ENCODE measurements at regions not wholly inside any gene's neighbourhood (a gene's known extent, or its start where the extent isn't known, plus 50 kb on each side); places are given as distances from the start of the nearest gene placed in this dataset.
"Not testable (repeated sequence)": the region's sequence is repeated elsewhere in the genome, so short reads cannot be mapped to it uniquely, and the experiment has no call there.

DNA sequence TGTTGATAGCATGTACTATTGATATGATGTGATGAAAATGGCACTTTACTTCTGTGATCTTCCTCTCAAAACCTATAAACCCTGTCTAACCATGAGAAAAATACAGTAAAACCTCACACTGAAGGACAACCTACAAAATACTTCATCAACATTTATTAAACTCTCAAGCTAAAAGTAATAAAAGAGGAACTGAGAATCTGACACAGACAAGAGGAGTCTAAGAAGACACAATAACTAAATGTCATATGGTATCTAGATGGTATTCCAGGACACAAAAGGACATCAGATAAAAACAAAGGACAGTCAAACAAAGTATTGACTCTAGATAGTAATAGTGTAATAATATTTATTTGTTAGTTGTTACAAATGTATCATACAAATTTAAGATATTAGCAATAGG, 655.3 kb downstream of the SH3BGRL start:
- no peak for DNase-seq (ENCODE audit: low spot score)

DNA sequence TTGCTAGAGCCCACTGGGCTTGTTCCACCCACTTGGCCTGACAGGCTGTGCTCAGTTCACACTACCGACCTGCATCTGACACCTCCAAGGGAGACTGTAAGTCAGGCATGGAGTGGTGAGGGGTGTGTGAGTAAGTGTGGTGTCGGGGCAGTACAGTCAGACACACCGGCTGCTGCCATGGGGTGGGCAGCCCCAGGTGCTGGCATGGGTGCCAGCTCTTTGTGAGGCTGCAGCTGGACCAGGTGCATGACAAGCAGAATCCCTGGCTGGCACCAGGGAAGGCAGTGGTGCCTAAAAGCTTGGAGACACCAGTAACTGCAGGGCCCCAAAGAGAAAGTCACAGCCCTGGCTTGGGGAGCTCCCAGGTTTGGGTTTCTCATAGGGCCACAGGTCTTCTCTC, 665.0 kb downstream of the SH3BGRL start:
- no peak for DNase-seq (ENCODE audit: low spot score)

DNA sequence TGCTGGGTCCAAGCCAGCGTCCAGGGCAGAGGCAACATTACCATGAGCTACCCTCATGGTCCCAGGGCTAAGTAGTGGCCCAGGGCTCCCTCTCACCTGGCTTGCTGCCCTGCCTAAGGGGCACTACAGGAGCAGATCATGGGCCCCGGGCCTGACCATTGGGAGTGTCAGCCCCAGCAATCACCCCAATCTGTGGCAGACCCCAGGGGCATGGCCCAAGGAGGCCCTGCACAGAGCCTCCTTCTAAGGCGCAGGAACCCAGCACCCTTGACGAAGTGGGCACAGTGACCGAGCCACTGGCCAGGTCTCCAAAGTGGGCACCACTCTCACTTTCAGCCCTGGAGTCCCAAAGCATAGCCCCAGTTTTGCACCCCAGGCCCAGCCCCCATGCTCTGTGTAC, 667.1 kb downstream of the SH3BGRL start:
- DNase-seq (ENCODE audit: low spot score): no peak

DNA sequence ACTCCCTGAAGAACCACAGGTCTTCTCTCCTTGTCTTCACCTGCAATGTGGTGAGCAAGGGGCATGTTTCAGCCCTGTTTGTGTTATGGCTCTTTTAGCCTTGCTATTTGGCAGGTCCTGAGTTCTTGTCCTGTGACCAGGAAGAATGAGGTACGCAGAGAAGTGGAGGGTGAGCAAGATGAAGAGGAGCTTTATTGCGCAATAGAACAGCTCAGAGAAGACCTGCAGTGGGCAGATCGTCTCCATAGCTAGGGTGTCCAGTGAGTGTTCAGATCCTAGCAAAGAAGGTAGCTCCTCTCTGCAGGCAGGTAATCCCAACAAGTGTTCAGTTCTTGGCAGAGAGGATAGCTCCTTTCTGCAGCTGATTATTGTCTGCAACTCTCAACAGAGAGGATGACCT, 672.9 kb downstream of the SH3BGRL start:
- no peak for DNase-seq (ENCODE audit: low spot score)

DNA sequence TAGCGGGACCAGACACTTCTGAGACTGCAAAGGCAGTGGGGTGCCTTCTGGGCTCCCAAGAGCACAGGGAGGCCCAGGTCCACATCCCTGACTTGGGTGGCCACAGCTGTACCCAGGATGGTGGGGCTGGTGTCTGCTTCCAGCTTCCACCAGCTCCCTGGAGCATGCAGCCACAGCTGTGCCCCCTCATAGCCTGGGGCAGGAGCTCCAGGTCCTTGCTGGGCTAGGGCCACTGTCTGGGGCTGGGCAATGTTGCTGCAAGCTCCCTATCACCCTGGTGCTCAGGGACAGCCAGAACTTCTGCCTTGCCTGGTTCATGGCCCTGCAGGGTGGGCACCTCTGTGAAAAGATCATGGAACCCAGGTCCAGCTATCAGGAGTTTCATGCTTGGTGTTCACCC, 673.9 kb downstream of the SH3BGRL start:
- no peak for DNase-seq (ENCODE audit: low spot score)

DNA sequence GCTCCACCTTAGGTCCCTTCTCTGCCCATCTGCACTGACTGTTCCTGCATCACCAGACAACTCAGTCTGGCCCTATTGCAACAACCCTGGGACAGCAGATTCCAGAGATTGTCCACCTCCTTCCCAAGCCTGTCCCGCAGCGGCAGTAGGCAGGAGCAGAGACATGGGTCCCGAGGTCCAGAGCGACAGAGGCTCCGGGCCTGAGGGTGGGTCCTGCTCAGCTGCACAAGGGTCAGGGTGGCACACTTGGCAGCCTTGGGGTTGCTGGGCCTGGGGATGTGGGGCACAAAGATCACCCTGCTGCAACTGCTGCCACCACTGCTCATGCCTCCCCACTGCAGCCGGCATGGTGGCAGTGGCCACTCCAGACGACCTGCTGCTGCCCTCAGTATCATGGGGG, 674.5 kb downstream of the SH3BGRL start:
- no peak for DNase-seq (ENCODE audit: low spot score)

DNA sequence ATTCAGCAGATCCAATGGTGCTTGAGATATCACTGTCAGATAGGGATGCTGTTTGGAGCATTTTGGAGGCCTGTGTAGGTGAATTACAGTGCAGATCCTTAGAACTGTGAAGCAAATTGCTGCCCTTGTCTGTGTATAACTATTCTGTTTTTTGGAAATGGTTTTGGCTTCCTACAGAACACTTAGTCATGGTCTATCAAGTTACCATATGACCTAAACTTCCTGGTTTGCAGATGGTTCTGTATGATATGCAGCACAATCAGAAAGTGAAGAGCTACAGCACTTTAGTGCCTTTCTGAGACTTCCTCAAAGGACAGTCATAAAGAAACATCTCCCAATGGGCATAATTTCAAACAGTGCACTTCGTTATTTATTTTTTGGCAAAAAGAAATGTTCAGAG, 688.6 kb downstream of the SH3BGRL start:
- DNase-seq (ENCODE audit: low spot score): no peak

DNA sequence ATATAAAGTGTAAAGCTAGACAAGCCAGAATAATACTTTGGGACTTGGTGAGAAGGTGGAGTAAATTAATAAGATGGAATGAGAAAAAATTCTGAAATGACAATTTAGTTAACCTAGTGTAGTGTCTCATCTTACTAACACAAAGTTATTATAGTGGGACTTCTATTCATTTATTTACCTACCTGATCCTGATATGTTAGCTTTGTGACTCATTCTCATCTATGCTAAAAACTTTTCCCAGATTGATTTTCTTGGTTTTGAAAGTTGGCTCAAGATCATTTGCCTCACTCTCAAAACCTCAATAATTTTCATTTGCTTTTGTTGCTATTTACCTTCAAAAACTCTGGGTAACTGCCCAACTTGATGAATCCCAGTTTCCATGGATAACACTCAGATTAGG, 698.6 kb downstream of the SH3BGRL start:
- no peak for DNase-seq (ENCODE audit: low spot score)

DNA sequence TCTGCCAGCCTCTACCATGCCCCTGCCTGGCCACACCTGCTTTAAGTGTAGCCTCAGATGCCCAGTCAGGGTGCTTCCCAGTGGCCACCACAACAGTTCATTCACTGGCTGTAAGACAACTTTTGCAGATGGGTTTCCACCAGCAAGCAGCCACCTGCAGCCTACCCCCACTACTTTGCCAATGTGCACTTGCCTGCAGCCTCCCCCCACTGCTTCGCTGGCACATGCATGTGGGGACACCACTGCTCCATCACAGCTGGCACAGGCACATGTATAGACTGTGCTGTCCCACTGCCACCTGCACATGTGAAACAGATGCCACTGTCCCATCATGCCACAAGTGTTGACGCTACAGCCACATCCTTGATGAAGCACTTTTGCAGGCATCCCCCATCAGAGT, 723.9 kb downstream of the SH3BGRL start:
- DNase-seq (ENCODE audit: low spot score): no peak

DNA sequence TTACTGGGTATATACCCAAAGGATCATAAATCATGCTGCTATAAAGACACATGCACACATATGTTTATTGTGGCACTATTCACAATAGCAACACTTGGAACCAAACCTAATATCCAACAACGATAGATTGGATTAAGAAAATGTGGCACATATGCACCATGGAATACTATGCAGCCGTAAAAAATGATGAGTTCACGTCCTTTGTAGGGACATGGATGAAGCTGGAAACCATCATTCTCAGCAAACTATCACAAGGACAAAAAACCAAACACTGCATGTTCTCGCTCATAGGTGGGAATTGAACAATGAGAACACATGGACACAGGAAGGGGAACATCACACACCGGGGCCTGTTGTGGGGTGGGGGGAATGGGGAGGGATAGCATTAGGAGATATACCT, 744.0 kb downstream of the SH3BGRL start:
- not testable (repeated sequence) for DNase-seq (ENCODE audit: low spot score)

DNA sequence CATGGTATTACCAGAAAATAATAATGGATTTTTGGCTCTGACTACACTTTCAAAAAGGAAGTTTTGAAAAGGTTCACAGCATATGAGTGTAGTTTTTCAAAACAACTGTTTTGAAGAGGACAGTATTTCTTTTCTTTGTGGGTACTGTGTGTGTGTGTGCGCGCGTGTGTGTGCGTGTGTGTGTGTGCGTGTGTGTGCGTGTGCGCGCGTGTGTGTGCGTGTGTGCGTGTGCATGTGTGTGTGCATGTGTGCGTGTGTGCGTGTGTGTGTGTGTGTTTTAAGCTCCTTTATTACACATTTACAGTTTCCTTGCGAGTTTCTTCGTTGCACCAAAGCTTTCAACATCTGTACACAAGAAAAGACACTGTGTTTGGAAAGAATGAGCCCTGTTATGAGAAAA, 755.4 kb downstream of the SH3BGRL start:
- no peak for DNase-seq (ENCODE audit: low spot score)

DNA sequence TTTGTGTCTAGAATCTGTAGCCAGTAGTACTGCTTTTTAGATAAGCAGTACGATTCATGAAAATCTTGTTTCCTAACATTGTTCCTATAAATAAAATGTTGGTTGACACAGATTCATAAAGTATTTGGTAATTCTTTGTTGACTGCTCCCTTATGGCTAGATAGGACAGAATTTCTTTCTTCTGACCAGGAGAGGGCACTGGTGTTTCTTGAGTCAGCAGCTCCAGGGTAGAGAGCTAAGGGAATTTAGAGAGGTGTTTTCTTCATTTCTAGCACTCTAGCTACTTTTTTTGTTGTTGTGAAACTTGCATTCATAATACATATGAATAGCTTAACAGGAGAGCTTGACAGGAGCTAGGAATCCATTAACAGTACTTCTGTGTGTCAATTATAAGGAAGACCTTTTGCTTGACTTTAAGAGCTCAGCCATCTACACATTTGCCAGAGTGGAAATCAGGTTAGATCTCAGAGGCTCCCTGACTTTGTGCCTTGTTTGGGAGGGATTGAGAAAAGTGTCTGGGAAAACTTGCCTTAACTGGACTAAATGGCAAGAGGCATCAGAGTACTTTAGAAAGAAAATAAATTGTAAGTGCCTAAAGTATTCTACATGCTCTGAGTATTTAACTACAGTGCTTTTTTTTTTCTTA, 756.1 kb downstream of the SH3BGRL start:
- peak; percentile 7 for DNase-seq (ENCODE audit: low spot score)

DNA sequence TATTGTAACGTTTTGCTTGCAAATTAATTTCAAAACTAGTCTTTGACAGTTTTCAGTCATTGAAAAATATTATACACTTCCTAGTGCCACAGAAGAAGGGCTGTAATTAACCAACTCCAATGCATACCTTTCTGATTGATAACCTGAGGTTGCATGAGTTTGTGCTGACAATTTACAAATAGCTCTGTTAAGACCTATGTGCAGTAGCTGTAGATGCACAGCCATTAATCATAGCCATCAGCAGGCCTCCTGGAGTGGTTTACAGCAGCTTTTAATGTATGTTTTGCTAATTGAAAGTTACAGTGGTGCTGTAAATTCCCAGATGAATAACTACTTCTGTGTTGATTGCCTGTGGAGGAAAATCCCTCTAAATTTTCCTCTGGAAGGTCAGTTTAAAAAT, 758.1 kb downstream of the SH3BGRL start:
- DNase-seq (ENCODE audit: low spot score): no peak

DNA sequence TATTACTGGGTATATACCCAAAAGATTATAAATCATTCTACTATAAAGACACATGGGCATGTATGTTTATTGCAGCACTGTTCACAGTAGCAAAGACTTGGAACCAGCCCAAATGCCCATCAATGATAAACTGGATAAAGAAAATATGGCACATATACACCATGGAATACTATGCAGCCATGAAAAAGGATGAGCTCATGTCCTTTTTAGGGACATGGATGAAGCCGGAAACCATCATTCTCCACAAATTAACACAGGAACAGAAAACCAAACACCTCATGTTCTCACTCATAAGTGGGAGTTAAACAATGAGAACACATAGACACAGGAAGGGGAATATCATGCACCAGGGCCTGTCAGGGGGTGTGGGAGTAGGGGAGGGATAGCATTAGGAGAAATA, 772.5 kb downstream of the SH3BGRL start:
- DNase-seq (ENCODE audit: low spot score): not testable (repeated sequence)

DNA sequence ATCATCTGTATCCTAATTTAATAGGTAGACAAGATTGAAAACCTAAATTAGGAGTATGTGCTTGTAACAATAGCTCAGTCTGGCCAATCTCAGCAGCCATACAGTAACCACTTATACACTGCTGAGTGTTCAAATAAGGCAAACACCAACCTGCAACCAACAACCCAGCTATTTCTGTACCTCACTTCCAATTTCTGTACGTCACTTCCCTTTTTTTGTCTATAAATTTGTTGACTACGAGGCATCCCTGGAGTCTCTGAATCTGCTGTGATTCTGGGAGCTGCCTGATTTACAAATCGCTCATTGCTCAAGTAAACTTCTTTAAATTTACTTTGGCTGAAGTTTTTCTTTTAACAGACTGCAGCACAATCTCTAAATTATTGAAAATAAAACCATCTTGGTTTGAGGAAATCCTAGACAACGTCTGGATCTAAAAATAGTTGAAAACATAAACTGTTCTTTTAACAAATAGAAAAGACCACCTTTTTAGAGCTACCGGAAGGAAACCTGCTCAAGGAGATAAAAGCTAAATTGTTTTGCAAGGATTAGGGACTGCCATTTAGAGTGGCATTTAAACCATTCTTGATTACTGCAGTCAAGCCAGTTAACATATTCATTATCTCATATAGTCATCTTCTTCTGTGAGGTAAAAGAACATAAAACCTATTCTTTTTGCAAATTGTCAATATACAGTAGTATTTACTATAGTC, 778.1 kb downstream of the SH3BGRL start:
- no peak for DNase-seq (ENCODE audit: low spot score)

DNA sequence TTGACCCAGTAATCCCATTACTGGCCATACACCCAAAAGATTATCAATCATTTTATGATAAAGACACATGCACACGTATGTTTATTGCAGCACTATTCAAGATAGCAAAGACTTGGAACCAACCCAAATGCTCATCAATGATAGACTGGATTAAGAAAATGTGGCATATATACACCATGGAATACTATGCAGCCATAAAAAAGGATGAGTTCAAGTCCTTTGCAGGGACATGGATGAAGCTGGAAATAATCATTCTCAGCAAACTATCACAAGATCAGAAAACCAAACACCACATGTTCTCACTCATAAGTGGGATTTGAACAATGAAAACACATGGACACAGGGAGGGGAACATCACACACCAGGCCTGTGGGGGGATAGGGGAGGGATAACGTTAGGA, 785.3 kb downstream of the SH3BGRL start:
- DNase-seq (ENCODE audit: low spot score): not testable (repeated sequence)

DNA sequence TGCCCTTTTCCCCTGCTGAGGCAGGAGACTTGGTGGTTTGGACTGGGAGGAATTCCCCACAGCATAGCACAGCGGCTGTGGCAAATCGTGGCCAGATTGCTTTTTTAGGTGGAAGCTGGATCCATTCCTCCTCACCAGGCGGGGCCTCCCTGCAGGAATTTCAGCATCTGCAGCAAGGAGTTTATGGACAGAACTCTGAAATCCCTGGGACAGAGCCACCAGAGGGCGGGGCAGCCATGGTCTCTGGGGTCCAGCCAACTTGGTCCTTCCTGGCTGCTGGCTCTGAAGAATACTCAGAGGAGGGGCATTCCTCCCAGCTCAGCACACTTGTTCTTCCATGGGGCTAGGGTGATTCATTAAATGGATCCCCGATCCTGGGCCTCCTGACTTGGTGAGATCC, 794.3 kb downstream of the SH3BGRL start:
- no peak for DNase-seq (ENCODE audit: low spot score)

DNA sequence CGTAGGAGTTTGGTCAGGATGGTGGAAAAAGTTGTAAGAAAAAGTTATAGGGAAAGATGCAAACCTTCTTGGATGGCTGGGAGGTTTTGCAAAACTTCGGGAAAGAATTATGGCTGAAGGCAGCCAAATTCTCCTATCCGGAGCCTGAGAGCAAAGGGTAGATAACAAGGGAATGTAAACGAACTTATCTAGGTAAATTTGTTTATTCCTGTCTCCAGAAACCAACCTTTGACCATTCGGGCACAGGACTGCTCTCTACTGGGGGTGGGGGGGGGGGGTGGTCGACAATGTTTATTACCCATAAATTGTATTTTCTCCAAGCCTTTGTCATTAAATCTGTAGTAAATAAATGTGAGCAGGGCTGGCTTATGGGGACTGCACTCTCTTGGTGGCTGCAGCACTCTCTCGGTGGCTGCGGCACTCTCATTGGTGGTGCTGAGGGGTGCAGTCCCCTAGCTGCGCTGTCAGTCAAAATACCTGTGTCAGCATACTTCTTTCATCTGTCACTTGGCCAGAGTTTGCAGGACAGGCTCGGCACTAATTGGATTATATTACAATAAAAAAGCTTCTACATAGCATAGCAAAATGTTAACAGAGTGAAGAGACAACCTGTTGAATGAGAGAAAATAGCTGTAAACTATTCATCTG, 827.8 kb downstream of the SH3BGRL start:
- no peak for DNase-seq (ENCODE audit: low spot score)

DNA sequence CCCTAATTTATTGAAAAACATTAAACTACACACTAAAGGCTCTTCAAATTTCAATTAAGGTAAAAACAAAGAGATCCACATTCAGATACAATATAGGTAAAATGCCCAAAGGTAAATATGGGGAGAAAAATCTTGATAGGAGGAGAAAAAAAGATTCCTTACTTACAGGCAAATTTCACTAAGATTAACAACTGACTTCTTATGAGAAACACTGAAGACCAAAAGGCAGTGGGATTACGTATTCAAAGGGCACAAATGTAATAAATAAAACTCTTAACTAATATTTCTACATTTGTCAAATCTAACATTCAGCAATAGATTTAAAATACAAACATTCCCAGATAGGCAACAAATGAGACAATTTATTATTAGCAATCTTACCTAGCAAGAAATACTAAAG, 829.3 kb downstream of the SH3BGRL start:
- DNase-seq (ENCODE audit: low spot score): no peak

DNA sequence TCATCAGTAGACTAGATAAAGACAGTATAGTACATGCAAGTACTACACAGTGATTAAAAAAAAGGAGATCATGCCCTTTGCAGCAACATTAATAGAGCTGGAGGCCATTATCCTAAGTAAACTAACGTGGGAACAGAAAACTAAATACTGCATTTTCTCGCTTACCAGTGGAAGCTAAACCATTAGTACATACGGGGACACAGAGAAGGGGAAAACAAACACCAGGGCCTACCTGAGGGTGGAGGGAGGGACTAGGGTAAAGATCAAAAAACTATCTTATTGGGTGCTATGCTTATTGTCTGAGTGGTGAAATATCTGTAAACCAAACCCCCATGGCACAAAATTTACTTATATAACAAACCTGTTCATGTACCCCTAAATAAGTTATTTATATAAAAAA, 836.9 kb downstream of the SH3BGRL start:
- DNase-seq (ENCODE audit: low spot score): no peak

DNA sequence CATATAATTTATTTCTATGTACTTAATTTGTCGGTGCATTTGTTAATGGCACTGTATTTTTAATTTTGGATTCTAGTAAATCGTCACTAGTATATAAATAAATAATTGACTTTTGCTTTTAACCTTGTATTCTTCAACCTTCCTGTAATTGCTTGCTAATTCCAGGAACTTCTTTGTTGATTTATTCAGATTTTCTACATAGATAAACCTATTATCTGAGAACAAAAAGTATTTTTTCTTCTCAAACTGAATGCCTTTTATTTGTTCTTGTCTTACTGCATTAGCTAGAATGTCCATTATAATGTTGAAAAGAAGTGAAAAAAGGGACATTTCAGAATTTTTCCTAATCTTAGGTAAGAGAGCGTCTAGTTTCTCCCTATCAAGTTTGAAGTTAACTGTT, 839.1 kb downstream of the SH3BGRL start:
- DNase-seq (ENCODE audit: low spot score): no peak

DNA sequence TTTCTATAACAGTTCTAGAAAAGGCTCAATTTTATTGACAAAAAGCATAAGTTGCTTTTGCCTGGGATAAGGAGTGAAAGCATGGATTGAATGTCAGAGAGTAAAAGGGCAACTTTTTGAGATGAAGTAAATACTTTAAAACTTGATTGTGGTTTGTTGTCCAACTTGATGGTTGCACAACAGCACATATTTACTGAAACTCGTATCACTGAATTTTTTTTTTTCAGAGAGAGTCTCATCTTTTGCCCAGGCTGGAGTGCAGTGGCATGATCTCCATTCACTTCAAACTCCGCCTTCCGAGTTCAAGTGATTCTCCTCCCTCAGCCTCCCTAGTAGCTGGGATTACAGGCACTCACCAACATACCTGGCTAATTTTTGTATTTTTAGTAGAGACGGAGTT, 856.8 kb downstream of the SH3BGRL start:
- DNase-seq (ENCODE audit: low spot score): no peak

DNA sequence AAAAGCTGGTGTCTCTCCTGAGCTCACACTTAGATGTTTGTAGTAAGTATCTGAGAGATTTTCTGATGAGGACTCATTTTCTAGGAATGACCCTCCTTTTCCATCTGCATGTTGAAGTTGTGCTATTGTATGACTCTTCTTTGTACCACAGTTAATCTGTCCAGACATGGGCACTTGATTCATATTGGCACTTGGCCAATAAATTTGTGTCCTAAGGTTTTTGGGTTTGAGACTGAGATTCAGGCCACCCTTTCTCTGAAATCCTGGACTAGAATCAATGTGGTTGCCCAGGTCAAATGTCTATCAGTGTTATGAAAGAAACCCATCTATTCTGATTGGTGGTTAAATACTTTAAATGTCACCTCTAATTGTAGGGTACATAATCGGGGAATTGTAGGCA, 869.0 kb downstream of the SH3BGRL start:
- no peak for DNase-seq (ENCODE audit: low spot score)

DNA sequence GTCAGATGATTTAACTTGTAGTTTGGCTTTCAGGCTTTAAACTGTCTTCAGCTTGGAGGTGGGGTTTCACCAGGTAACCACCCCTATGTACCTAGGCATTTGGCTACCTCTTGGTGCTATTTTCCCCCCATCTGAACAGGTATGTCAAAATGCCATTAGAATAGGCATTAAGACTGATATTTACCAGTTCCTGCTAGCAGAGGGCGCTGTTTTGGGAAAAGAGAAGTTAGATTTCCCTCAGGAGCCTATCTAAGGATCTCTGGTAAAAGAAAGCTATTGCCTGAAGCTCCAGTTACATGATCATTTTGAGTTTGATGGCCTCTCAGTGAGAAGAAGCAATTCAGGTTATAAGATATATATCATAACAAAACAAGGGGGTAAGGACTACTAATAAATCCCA, 879.1 kb downstream of the SH3BGRL start:
- no peak for DNase-seq (ENCODE audit: low spot score)

Measured in D341Med (cell line).